ENCODE measurements at regions not wholly inside any gene's neighbourhood (a gene's known extent, or its start where the extent isn't known, plus 50 kb on each side); places are given as distances from the start of the nearest gene placed in this dataset.

DNA sequence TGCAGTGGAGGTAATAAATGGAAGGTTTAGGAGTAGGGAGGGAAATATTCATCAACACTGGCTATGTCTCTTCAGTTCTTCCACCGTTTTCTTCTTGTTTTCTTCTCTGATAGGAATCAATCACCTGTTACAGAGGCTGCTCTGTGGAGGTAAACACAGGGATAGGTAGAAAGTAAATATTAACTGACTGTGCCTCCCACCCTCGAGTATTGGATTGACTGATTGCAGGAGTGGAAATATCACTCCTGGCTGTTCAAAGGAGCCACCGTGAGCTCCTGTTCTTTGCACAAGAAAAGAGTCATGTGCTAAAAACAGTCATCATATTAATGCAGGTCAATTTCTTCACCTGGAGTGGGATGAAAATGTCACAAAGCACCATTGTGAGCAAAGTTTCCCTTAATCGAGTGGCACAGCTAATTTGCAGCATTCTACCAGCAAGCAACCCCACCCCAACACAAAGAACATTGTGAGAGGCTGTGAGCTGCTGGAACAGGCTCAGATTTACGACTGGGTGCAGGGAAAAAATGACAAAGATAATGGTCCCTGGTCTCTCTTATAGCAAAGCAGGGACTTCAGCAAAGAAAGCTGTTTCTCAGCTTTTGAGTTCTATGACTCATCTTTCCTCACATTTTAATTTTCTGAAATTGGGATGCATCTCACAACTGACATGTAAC, 113.7 kb upstream of the TSPAN5 start:
- DNase-seq = no peak
- H3K9ac ChIP-seq = no peak overlapping the region
- H3K9me2 ChIP-seq = no peaks in the 10 kb centered on the region
- CTCF ChIA-PET = interaction anchor here (1.4 kb wide), 1 partner anchor 8 kb away, joined by 3 read pairs; no protein-coding TSS in a partner anchor
- WGBS (ENCODE audit: low lambda C conversion rate) = 26% methylated on average over 4 of the region's 5 CpGs
- no peaks in the 10 kb centered on the region for H3K36me3 ChIP-seq (replicated peaks in 1 of 2; ENCODE audit: control insufficient read depth in 1 of 2, insufficient read depth in 2 of 2, low read length in 1 of 2)
- H3K27ac ChIP-seq (ENCODE audit: low read depth in 2 of 2, low read length in 1 of 2) = no peak overlapping the region
- H3K79me2 ChIP-seq (ENCODE audit: insufficient read depth) = no peaks in the 10 kb centered on the region
- H2AFZ ChIP-seq (ENCODE audit: low read depth) = no peak overlapping the region
- H3K4me1 ChIP-seq (ENCODE audit: control insufficient read depth in 1 of 2, insufficient read depth in 2 of 2, low read depth in 1 of 2, low read length in 1 of 2) = no peaks in the 10 kb centered on the region
- H3K27me3 ChIP-seq (ENCODE audit: insufficient read depth) = no peaks in the 10 kb centered on the region
- H3F3A ChIP-seq (replicated peaks; ENCODE audit: insufficient read depth) = no peaks in the 10 kb centered on the region
- TF ChIP-seq JUND (IDR thresholded peaks at IDR 0.05) (no peak), NFIC (IDR thresholded peaks at IDR 0.05; ENCODE audit: borderline replicate concordance) (no peak), MXI1 (IDR thresholded peaks at IDR 0.05; ENCODE audit: low read depth, low read length) (no peak), EZH2phosphoT487 (IDR thresholded peaks at IDR 0.05; ENCODE audit: borderline replicate concordance, low read depth) (no peak), FOXM1 (IDR thresholded peaks at IDR 0.05; ENCODE audit: low read depth) (no peak), FOXJ3 (CRISPR knock-in tag; IDR thresholded peaks at IDR 0.05) (no peak), CHD2 (IDR thresholded peaks at IDR 0.05; ENCODE audit: low read length, partially characterized antibody) (no peak), ELF1 (IDR thresholded peaks at IDR 0.05) (no peak), POLR2AphosphoS5 (IDR thresholded peaks at IDR 0.05; ENCODE audit: low read depth, low read length) (no peak), SMC3 (IDR thresholded peaks at IDR 0.05; ENCODE audit: low read depth, low read length) (no peak), TCF12 (IDR thresholded peaks at IDR 0.05) (no peak), GATA2 (CRISPR knock-in tag; IDR thresholded peaks at IDR 0.05) (no peak), EP300 (IDR thresholded peaks at IDR 0.05; ENCODE audit: borderline replicate concordance in 1 of 2, low read depth in 1 of 2, low read length in 1 of 2) (no peak)
- TF ChIP-seq, protein P1, sequence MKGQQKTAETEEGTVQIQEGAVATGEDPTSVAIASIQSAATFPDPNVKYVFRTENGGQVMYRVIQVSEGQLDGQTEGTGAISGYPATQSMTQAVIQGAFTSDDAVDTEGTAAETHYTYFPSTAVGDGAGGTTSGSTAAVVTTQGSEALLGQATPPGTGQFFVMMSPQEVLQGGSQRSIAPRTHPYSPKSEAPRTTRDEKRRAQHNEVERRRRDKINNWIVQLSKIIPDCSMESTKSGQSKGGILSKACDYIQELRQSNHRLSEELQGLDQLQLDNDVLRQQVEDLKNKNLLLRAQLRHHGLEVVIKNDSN (IDR thresholded peaks at IDR 0.05; ENCODE audit: borderline replicate concordance, low read depth) = no peak
- H3K9me3 ChIP-seq = no peaks in the 10 kb centered on the region
- no peak overlapping the region for H3K4me2 ChIP-seq
- H4K20me1 ChIP-seq (ENCODE audit: insufficient read depth) = no peaks in the 10 kb centered on the region
- POLR2A ChIA-PET = no interaction called here
- no peak overlapping the region for H3K4me3 ChIP-seq (ENCODE audit: low read depth in 2 of 2, low read length in 1 of 2)

DNA sequence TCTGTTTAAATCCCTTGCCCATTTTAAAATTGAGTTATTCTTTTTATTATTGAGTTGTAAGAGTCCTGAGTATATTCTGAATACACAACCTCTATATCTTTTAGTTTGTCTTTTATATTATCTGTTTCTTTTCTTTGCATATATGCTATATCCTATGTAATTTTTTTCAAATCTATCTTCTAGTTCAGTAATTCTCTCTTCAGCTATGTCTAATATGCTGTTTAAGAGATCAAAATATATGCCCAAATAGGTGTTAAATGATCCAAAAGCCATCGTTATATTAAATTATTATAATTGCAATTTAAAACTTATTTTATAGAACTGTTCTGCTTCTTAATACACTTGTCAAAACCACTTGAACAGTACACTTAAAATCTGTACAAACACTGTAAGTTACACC, 107.4 kb upstream of the TSPAN5 start:
- Histone ChIP-seq H3K27ac (ENCODE audit: low read depth in 2 of 2, low read length in 1 of 2) (no peak overlapping the region), H3K9me2 (no peaks in the 10 kb centered on the region), H3K4me3 (ENCODE audit: low read depth in 2 of 2, low read length in 1 of 2) (no peak overlapping the region), H3K9me3 (peaks cover 13% of the 10 kb centered on the region), H4K20me1 (ENCODE audit: insufficient read depth) (no peaks in the 10 kb centered on the region), H3K9ac (no peak overlapping the region), H3K4me1 (ENCODE audit: control insufficient read depth in 1 of 2, insufficient read depth in 2 of 2, low read depth in 1 of 2, low read length in 1 of 2) (no peaks in the 10 kb centered on the region; a peak in 1 of 4 replicates), H3K4me2 (no peak overlapping the region), H2AFZ (ENCODE audit: low read depth) (no peak overlapping the region), H3K36me3 (replicated peaks in 1 of 2; ENCODE audit: control insufficient read depth in 1 of 2, insufficient read depth in 2 of 2, low read length in 1 of 2) (no peaks in the 10 kb centered on the region), H3F3A (replicated peaks; ENCODE audit: insufficient read depth) (no peaks in the 10 kb centered on the region), H3K27me3 (ENCODE audit: insufficient read depth) (no peaks in the 10 kb centered on the region), H3K79me2 (ENCODE audit: insufficient read depth) (no peaks in the 10 kb centered on the region)
- POLR2A ChIA-PET = no interaction called here
- no peak for DNase-seq
- CTCF ChIA-PET = interaction anchor here (0.6 kb wide), 1 partner anchor 13 kb away, joined by 3 read pairs; no protein-coding TSS in a partner anchor
- 4% methylated on average over 1 of the region's 1 CpG for WGBS (ENCODE audit: low lambda C conversion rate)
- no peak for TF ChIP-seq SMC3 (IDR thresholded peaks at IDR 0.05; ENCODE audit: low read depth, low read length)
- no peak for TF ChIP-seq MXI1 (IDR thresholded peaks at IDR 0.05; ENCODE audit: low read depth, low read length)
- TF ChIP-seq, protein P2, sequence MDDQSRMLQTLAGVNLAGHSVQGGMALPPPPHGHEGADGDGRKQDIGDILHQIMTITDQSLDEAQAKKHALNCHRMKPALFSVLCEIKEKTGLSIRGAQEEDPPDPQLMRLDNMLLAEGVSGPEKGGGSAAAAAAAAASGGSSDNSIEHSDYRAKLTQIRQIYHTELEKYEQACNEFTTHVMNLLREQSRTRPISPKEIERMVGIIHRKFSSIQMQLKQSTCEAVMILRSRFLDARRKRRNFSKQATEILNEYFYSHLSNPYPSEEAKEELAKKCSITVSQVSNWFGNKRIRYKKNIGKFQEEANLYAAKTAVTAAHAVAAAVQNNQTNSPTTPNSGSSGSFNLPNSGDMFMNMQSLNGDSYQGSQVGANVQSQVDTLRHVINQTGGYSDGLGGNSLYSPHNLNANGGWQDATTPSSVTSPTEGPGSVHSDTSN (IDR thresholded peaks at IDR 0.05) = no peak
- TF ChIP-seq, protein P1 (IDR thresholded peaks at IDR 0.05; ENCODE audit: borderline replicate concordance, low read depth) = no peak
- TF ChIP-seq TAF1 (IDR thresholded peaks at IDR 0.05; ENCODE audit: borderline replicate concordance, low read depth, low read length) = no peak
- TF ChIP-seq YY1 (IDR thresholded peaks at IDR 0.05; ENCODE audit: low read depth) = no peak
- no peak for TF ChIP-seq EZH2phosphoT487 (IDR thresholded peaks at IDR 0.05; ENCODE audit: borderline replicate concordance, low read depth)
- TF ChIP-seq GABPA (IDR thresholded peaks at IDR 0.05; ENCODE audit: low read depth) = no peak
- no peak for TF ChIP-seq FOXJ3 (CRISPR knock-in tag; IDR thresholded peaks at IDR 0.05)
- TF ChIP-seq, protein P3, sequence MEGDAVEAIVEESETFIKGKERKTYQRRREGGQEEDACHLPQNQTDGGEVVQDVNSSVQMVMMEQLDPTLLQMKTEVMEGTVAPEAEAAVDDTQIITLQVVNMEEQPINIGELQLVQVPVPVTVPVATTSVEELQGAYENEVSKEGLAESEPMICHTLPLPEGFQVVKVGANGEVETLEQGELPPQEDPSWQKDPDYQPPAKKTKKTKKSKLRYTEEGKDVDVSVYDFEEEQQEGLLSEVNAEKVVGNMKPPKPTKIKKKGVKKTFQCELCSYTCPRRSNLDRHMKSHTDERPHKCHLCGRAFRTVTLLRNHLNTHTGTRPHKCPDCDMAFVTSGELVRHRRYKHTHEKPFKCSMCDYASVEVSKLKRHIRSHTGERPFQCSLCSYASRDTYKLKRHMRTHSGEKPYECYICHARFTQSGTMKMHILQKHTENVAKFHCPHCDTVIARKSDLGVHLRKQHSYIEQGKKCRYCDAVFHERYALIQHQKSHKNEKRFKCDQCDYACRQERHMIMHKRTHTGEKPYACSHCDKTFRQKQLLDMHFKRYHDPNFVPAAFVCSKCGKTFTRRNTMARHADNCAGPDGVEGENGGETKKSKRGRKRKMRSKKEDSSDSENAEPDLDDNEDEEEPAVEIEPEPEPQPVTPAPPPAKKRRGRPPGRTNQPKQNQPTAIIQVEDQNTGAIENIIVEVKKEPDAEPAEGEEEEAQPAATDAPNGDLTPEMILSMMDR (IDR thresholded peaks at IDR 0.05) = no peak
- no peak for TF ChIP-seq NRF1 (IDR thresholded peaks at IDR 0.05; ENCODE audit: low read depth, low read length)

All from SK-N-SH (cell line).